HG03354 (cell line): ENCODE measurements at regions not wholly inside any gene's neighbourhood (a gene's known extent, or its start where the extent isn't known, plus 50 kb on each side); places are given as distances from the start of the nearest gene placed in this dataset.

Source experiments
- ATAC-seq: cut with Tn5 transposase; IDR thresholded peaks from one replicate; pipeline ENCODE4 v1.9.1; 2021; ENCODE audit warnings: mild to moderate bottlenecking; ENCODE audit not compliant: unreplicated experiment, poor library complexity, severe bottlenecking

- ATAC-seq, result no peak
Observed at GRCh38 chr17:14014657-14015056, 54.6 kb upstream of the COX10 start.

- ATAC-seq, result no peak
Observed at GRCh38 chr17:14015271-14015670, 54.0 kb upstream of the COX10 start.

- no peak for ATAC-seq
Observed at GRCh38 chr17:14016858-14017257, 52.4 kb upstream of the COX10 start.

GRCh38 chr17:14019186-14019956 is 49.9 kb upstream of the COX10 start:
- no peak for ATAC-seq
